ENCODE measurements at regions not wholly inside any gene's neighbourhood (a gene's known extent, or its start where the extent isn't known, plus 50 kb on each side); places are given as distances from the start of the nearest gene placed in this dataset.

DNA sequence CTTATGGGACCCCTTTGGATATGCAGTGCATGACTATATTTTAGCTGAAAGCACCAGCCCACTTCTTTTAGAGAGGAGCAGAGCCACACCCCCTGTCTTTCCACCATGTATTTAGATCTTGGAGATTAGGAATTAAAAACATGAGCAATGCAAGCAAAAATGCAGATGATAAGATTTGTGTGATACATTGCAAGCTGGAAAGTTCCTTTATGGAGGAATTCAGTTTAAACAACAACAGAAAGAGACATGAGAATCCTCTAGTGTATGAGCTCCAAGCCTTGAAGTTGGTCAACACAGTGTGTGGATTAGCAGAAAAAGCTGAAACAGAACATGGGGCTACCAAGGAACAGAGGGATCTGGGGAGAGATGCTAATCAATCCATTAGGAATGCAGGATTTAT lies 529.8 kb upstream of the NBEA start:
- no peak overlapping the region for H3K4me3 ChIP-seq
- no peak for DNase-seq (ENCODE audit: low spot score)
- H3K27ac ChIP-seq: no peak overlapping the region
- no peak for TF ChIP-seq CTCF (IDR thresholded peaks at IDR 0.05)

DNA sequence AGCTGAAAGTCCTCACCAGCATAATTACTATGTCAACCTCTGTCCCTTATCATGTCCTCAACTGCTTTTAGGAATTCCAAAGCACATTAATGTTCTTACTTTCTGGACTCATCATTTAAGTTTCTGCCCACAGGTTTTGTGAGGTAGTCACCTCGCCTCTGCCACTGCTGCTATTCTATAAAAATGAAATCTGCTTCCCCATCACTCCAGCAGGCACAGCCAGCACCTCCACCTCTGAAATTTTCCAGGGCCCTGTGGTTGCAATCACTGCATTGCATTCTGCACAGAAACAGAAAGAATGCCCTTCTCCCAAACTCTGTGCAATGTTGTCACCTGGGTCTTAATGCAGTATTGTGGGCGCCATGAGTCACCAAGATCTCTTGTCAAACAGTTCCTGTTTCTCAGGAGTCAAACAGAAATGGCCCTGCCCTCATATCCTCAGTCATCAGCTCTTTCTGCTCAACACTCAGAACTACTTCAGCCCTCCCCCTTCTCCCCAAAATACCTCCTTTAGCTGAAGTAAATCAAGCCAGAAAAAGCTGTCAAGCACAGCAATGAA lies 529.2 kb upstream of the NBEA start:
- Histone ChIP-seq H3K27ac (no peak overlapping the region), H3K4me3 (no peak overlapping the region)
- DNase-seq (ENCODE audit: low spot score): no peak
- no peak for TF ChIP-seq CTCF (IDR thresholded peaks at IDR 0.05)

DNA sequence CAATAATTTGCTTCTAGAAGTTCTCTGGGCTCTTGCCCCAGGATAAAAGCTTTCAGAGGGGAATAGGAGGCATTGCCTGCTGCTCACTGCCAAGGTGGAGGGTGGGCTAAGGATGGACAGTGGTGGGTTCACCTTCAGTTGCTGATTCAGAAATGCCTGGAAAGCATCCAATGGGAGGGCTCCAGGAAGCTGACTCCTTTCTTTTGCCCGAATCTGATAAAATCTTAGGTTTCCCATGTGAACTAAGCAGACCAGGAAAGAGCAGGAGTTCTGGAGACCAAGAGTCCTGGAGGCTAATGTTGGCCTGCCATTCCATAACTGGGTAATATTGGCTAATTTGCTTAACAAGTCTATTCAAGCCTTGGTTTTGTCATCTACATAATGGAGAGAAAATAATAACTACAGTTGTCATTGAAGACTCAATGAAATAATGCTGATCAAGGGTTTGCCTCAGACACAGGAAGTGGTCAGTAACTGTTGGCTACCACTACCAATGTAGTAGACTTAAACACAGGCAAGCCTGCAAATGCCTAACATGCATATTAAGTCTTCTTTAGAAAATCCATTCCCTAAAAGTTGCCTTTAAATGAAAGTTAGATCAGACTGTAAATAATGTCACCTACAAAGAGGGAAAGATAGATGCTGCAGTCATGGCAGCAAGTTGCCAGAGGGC lies 528.4 kb upstream of the NBEA start:
- Histone ChIP-seq H3K4me3 (no peak overlapping the region), H3K27ac (no peak overlapping the region)
- no peak for TF ChIP-seq CTCF (IDR thresholded peaks at IDR 0.05)
- DNase-seq (ENCODE audit: low spot score): no peak

GRCh38 chr13:34414616-34415015 lies 527.5 kb upstream of the NBEA start:
- Histone ChIP-seq H3K4me3 (no peak overlapping the region), H3K27ac (no peak overlapping the region)
- no peak for DNase-seq (ENCODE audit: low spot score)
- no peak for TF ChIP-seq CTCF (IDR thresholded peaks at IDR 0.05)

- Histone ChIP-seq H3K4me3 (no peak overlapping the region), H3K27ac (no peak overlapping the region)
- no peak for DNase-seq (ENCODE audit: low spot score)
- TF ChIP-seq CTCF (IDR thresholded peaks at IDR 0.05): no peak
Observed at GRCh38 chr13:34416971-34417380, 525.1 kb upstream of the NBEA start.

DNA sequence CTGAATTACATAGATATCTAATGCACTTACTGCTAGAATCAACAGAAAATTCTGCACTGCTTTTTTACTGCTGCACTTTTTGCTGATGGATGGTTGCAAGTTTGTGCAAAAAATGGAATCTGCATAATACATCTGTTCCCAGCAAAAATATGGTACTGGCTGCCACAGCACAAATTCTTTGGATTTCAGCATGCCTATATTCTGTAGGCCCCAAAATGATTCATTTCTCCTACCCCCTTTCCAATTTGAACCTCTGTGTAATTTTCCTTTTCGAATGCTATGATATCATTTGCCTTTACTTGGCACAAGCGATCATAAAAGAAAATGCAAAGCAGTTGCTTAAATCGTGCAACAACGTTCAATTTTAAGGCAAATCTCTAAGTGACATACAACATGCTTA lies 524.2 kb upstream of the NBEA start:
- H3K27ac ChIP-seq: no peak overlapping the region
- DNase-seq (ENCODE audit: low spot score): no peak

More for the DNA sequence above, 524.2 kb upstream of the NBEA start:
- no peak for TF ChIP-seq CTCF (IDR thresholded peaks at IDR 0.05)
- H3K4me3 ChIP-seq: no peak overlapping the region

Data from coronary artery (tissue), 2 donors.